Caco-2 (cell line): ENCODE measurements at regions not wholly inside any gene's neighbourhood (a gene's known extent, or its start where the extent isn't known, plus 50 kb on each side); places are given as distances from the start of the nearest gene placed in this dataset.

Source experiments
- BruUV-seq: library from RNA; stranded (reverse); fragments of 400-500 nt; replicated peaks from 2 replicates; lab custom pipeline; 2021; lab: Mats Ljungman, UMichigan
- CTCF ChIA-PET: fragments of 300-600 bp; sonication (Branson Sonifier 250); formaldehyde crosslinking; loops from one replicate; lab custom pipeline; 2022; ENCODE audit warnings: antibody characterized with exemption; lab: Charles Lee
- POLR2A ChIA-PET: fragments of 300-600 bp; sonication (Branson Sonifier 250); formaldehyde crosslinking; loops from one replicate; lab custom pipeline; 2022; ENCODE audit warnings: antibody characterized with exemption; lab: Charles Lee
- DNase-seq, 2 experiments: peaks; one replicate each; pipeline versions ENCODE4 v3.0.0 to v3.0.0-alpha.2; 2020 to 2022
- H3K27me3 ChIP-seq: replicated peaks from 2 replicates; pipeline ENCODE4 v1.6.0; 2011; ENCODE audit warnings: low read length; ENCODE audit not compliant: control insufficient read depth, insufficient read depth
- H3K36me3 ChIP-seq: 2 replicates; pipeline ENCODE4 v1.5.1; 2011; ENCODE audit warnings: low read length; ENCODE audit not compliant: control insufficient read depth, insufficient read depth
- H3K4me1 ChIP-seq: fragments of 250-450 bp; sonication (Bioruptor Pico); 2 replicates; pipeline ENCODE4 v1.5.1; 2020; ENCODE audit warnings: mild to moderate bottlenecking
- H3K4me3 ChIP-seq: 2 replicates; pipeline ENCODE4 v1.5.1; 2011; ENCODE audit warnings: low read depth, mild to moderate bottlenecking, control low read depth, low read length
- H3K9me3 ChIP-seq: fragments of 250-450 bp; sonication (Bioruptor Pico); 2 replicates; pipeline ENCODE4 v1.5.1; 2020; ENCODE audit warnings: mild to moderate bottlenecking, moderate library complexity
- H3K27ac Mint-ChIP-seq: one replicate; pipeline ENCODE4 v1.8.0; 2022; ENCODE audit warnings: mixed read lengths; ENCODE audit not compliant: unreplicated experiment
- H3K27me3 Mint-ChIP-seq: one replicate; pipeline ENCODE4 v1.8.0; 2022; ENCODE audit warnings: mixed read lengths; ENCODE audit not compliant: insufficient read depth, unreplicated experiment
- H3K36me3 Mint-ChIP-seq: one replicate; pipeline ENCODE4 v1.8.0; 2022; ENCODE audit warnings: mild to moderate bottlenecking, mixed read lengths; ENCODE audit not compliant: insufficient read depth, unreplicated experiment
- H3K4me1 Mint-ChIP-seq: one replicate; pipeline ENCODE4 v1.8.0; 2022; ENCODE audit warnings: low read depth, mixed read lengths; ENCODE audit not compliant: unreplicated experiment
- H3K4me3 Mint-ChIP-seq: one replicate; pipeline ENCODE4 v1.8.0; 2022; ENCODE audit warnings: mild to moderate bottlenecking, moderate library complexity, mixed read lengths; ENCODE audit not compliant: unreplicated experiment
- H3K9me3 Mint-ChIP-seq: one replicate; pipeline ENCODE4 v1.8.0; 2022; ENCODE audit warnings: mixed read lengths; ENCODE audit not compliant: unreplicated experiment
- CTCF ChIP-seq, 2 experiments: fragments of 200-600 bp in 1 of 2; IDR thresholded peaks; 1 replicate in 1 of 2; 2 replicates in 1 of 2; pipeline versions ENCODE4 v1.5.1 to v1.8.0; 2011 to 2022; ENCODE audit warnings: antibody characterized with exemption in 1 of 2, control low read depth in 1 of 2, inconsistent platforms in 1 of 2, low read depth in 1 of 2, low read length in 1 of 2, mild to moderate bottlenecking in 1 of 2, moderate library complexity in 1 of 2; ENCODE audit not compliant: insufficient read depth in 1 of 2, severe bottlenecking in 1 of 2, unreplicated experiment in 1 of 2
- intact Hi-C: fragments of 100-400 bp; cut with micrococcal nuclease; formaldehyde crosslinking; loops from one replicate; pipeline ENCODE4 v1.10.0; 2022; ENCODE audit not compliant: unreplicated experiment

DNA sequence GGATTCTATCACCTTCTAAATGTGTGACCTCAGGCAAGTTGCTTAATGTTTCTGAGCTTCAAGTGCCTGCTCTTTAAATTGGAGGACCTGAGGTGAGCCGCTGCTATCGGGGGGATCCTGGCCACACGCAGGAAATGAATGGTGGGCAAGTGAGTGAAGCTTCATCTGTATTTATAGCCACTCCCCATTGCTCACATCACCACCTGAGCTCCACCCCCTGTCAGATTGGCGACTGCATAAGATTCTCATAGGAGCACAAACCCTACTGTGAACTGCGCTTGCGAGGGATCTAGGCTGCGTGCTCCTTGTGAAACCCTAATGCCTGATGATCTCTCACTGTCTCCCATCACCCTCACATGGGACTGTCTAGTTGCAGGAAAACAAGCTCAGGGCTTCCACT, 158.6 kb upstream of the CCND2 start:
- no peaks in the 10 kb centered on the region for H3K9me3 ChIP-seq
- Mint-ChIP-seq H3K36me3 (no peaks in the 10 kb centered on the region), H3K27ac (no peak overlapping the region), H3K27me3 (peaks cover 13% of the 10 kb centered on the region), H3K4me3 (no peak overlapping the region), H3K4me1 (peaks cover 13% of the 10 kb centered on the region), H3K9me3 (no peaks in the 10 kb centered on the region)
- H3K36me3 ChIP-seq: no peaks in the 10 kb centered on the region
- no peak overlapping the region for H3K4me3 ChIP-seq
- CTCF ChIA-PET: interaction anchor here (4.3 kb wide), 1 partner anchor 162 kb away, joined by 29 read pairs; no protein-coding TSS in a partner anchor
- BruUV-seq: no TSS peak
- POLR2A ChIA-PET: no interaction called here
- H3K27me3 ChIP-seq: no peaks in the 10 kb centered on the region
- TF ChIP-seq CTCF (IDR thresholded peaks at IDR 0.05; ENCODE audit: insufficient read depth in 1 of 2, low read depth in 1 of 2, low read length in 1 of 2, severe bottlenecking in 1 of 2, unreplicated experiment in 1 of 2): no peak
- DNase-seq: no peak
- H3K4me1 ChIP-seq: peaks cover 14% of the 10 kb centered on the region
- intact Hi-C loops: no loop called here

DNA sequence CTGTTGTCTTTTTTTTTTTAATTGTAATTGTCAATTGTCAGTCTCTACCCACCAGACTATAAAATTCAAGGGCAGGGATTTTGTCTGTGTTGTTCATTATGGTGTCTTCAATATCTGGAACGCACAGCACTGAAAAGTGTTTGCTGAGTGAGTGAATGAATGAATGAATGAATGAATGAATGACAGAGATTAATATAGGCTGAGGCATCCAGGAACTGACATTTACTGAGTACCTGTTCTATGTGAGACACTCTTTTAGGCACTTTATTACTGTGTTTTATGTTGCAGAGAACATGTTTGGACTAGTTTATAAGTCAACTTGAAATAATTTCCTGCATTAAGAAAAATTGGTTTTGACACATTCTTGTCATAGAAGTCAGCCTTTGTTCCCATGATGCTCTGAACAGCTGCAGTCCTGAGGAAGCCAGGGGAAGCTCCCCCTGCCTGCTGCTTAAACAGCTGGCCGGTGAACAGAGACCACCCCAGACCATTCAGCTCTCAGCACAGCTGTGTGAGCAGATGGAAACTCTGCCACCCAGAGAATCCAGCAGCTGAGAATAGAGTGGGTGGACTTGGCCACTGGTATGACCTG, 160.7 kb upstream of the CCND2 start:
- H3K27me3 Mint-ChIP-seq: peaks cover 12% of the 10 kb centered on the region
- H3K4me1 Mint-ChIP-seq: peaks cover 13% of the 10 kb centered on the region
- Histone ChIP-seq H3K4me1 (peaks cover 14% of the 10 kb centered on the region), H3K27me3 (no peaks in the 10 kb centered on the region), H3K36me3 (no peaks in the 10 kb centered on the region), H3K4me3 (no peak overlapping the region), H3K9me3 (no peaks in the 10 kb centered on the region)
- no peak for DNase-seq
- ChIA-PET CTCF (interaction anchor here (1.5 kb wide), 1 partner anchor 164 kb away, joined by 9 read pairs; no protein-coding TSS in a partner anchor), POLR2A (no interaction called here)
- BruUV-seq: no TSS peak
- TF ChIP-seq CTCF (IDR thresholded peaks at IDR 0.05; ENCODE audit: insufficient read depth in 1 of 2, low read depth in 1 of 2, low read length in 1 of 2, severe bottlenecking in 1 of 2, unreplicated experiment in 1 of 2): no peak
- H3K36me3 Mint-ChIP-seq: no peaks in the 10 kb centered on the region
- H3K27ac Mint-ChIP-seq: no peak overlapping the region
- intact Hi-C loops: no loop called here
- H3K4me3 Mint-ChIP-seq: no peak overlapping the region
- H3K9me3 Mint-ChIP-seq: no peaks in the 10 kb centered on the region

DNA sequence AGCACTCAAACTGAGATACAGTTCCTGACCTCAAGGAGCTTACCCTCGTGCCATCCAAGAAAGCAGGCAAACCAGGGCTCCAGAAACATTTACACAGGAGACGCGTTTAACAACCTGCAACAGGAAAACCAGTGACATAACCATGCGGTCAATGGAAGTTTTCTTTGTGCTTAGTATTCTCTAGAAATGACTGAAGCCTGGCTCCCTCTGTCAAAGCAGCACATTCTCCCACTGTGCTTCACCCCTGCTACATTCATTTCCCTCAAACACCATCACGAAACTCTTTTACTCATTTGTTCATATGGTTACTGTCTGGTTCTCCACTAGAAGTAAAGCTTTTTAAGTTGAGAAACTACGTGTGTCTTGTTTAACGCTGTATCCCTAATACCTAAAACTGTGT, 161.3 kb upstream of the CCND2 start:
- Mint-ChIP-seq H3K4me3 (no peak overlapping the region), H3K27me3 (peaks cover 12% of the 10 kb centered on the region), H3K4me1 (peaks cover 13% of the 10 kb centered on the region), H3K9me3 (no peaks in the 10 kb centered on the region), H3K36me3 (no peaks in the 10 kb centered on the region), H3K27ac (no peak overlapping the region)
- Histone ChIP-seq H3K27me3 (no peaks in the 10 kb centered on the region), H3K36me3 (no peaks in the 10 kb centered on the region), H3K4me1 (peaks cover 14% of the 10 kb centered on the region), H3K9me3 (no peaks in the 10 kb centered on the region), H3K4me3 (no peak overlapping the region)
- TF ChIP-seq CTCF (IDR thresholded peaks at IDR 0.05; ENCODE audit: insufficient read depth in 1 of 2, low read depth in 1 of 2, low read length in 1 of 2, severe bottlenecking in 1 of 2, unreplicated experiment in 1 of 2): no peak
- DNase-seq: no peak
- ChIA-PET POLR2A (no interaction called here), CTCF (interaction anchor here (1.5 kb wide), 1 partner anchor 165 kb away, joined by 9 read pairs; no protein-coding TSS in a partner anchor)
- BruUV-seq: no TSS peak
- intact Hi-C loops: no loop called here
